Neural progenitor cell (in vitro differentiated cells): ENCODE measurements at regions not wholly inside any gene's neighbourhood (a gene's known extent, or its start where the extent isn't known, plus 50 kb on each side); places are given as distances from the start of the nearest gene placed in this dataset.

Experiments
- DNase-seq: peaks from one replicate; pipeline ENCODE4 v3.0.0-alpha.2; 2016; ENCODE audit warnings: low spot score
- H2AFZ ChIP-seq: fragments of 200-600 bp; sonication (generic); replicated peaks from 2 replicates; pipeline ENCODE4 v1.6.1; 2016; ENCODE audit warnings: antibody characterized with exemption
- H3F3A ChIP-seq: fragments of 200-600 bp; sonication (generic); 2 replicates; pipeline ENCODE4 v1.6.1; 2016; ENCODE audit warnings: antibody characterized with exemption, low read depth
- H3K27ac ChIP-seq: fragments of 200-600 bp; sonication (generic); 2 replicates; pipeline ENCODE4 v1.5.1; 2016; ENCODE audit warnings: mild to moderate bottlenecking
- H3K27me3 ChIP-seq: fragments of 200-600 bp; sonication (generic); 2 replicates; pipeline ENCODE4 v1.6.1; 2016; ENCODE audit warnings: mild to moderate bottlenecking, moderate library complexity
- H3K36me3 ChIP-seq: fragments of 200-600 bp; sonication (generic); 2 replicates; pipeline ENCODE4 v1.5.1; 2016
- H3K4me1 ChIP-seq: fragments of 200-600 bp; sonication (generic); 2 replicates; pipeline ENCODE4 v1.6.1; 2016; ENCODE audit warnings: mixed run types
- H3K4me2 ChIP-seq: fragments of 200-600 bp; sonication (generic); 2 replicates; pipeline ENCODE4 v1.6.1; 2016
- H3K4me3 ChIP-seq: fragments of 200-600 bp; sonication (generic); 2 replicates; pipeline ENCODE4 v1.5.1; 2016
- H3K79me2 ChIP-seq: fragments of 200-600 bp; sonication (generic); 2 replicates; pipeline ENCODE4 v1.6.1; 2016; ENCODE audit warnings: low read depth
- H3K9ac ChIP-seq: fragments of 200-600 bp; sonication (generic); 2 replicates; pipeline ENCODE4 v1.6.1; 2016
- H3K9me3 ChIP-seq: fragments of 200-600 bp; sonication (generic); 2 replicates; pipeline ENCODE4 v1.5.1; 2016; ENCODE audit warnings: low read depth
- H4K20me1 ChIP-seq: fragments of 200-600 bp; sonication (generic); 2 replicates; pipeline ENCODE4 v1.6.1; 2016; ENCODE audit warnings: low read depth
- H3K27ac Mint-ChIP-seq: 3 replicates; pipeline ENCODE4 v1.8.0; 2021; ENCODE audit warnings: mixed read lengths
- H3K27me3 Mint-ChIP-seq: 2 replicates; pipeline ENCODE4 v1.8.0; 2022; ENCODE audit warnings: low read depth, mild to moderate bottlenecking, inconsistent platforms, moderate library complexity, mixed read lengths; ENCODE audit not compliant: insufficient read depth
- H3K36me3 Mint-ChIP-seq: 3 replicates; pipeline ENCODE4 v1.8.0; 2021; ENCODE audit warnings: mixed read lengths
- H3K4me1 Mint-ChIP-seq: 3 replicates; pipeline ENCODE4 v1.8.0; 2021; ENCODE audit warnings: mixed read lengths
- H3K4me3 Mint-ChIP-seq: 3 replicates; pipeline ENCODE4 v1.8.0; 2021; ENCODE audit warnings: mild to moderate bottlenecking, moderate library complexity, mixed read lengths
- H3K9me3 Mint-ChIP-seq: 3 replicates; pipeline ENCODE4 v1.8.0; 2020; ENCODE audit warnings: mixed read lengths
- CTCF ChIP-seq: fragments of 200-600 bp; sonication (generic); IDR thresholded peaks from 2 replicates; pipeline ENCODE4 v1.5.1; 2017; ENCODE audit warnings: antibody characterized with exemption, mild to moderate bottlenecking
- EZH2 ChIP-seq: fragments of 200-600 bp; sonication (generic); IDR thresholded peaks from 2 replicates; pipeline ENCODE4 v1.6.1; 2017; ENCODE audit warnings: antibody characterized with exemption, mild to moderate bottlenecking, moderate library complexity
- EZH2phosphoT487 ChIP-seq: fragments of 200-600 bp; sonication (generic); IDR thresholded peaks from 2 replicates; pipeline ENCODE4 v1.6.1; 2017; ENCODE audit warnings: antibody characterized with exemption

- Histone ChIP-seq H3F3A (peaks cover 17% of the 10 kb centered on the region), H3K9ac (no peak overlapping the region), H3K36me3 (no peaks in the 10 kb centered on the region), H3K4me1 (peaks cover 14% of the 10 kb centered on the region), H3K4me3 (no peak overlapping the region), H2AFZ (no peak overlapping the region), H4K20me1 (no peaks in the 10 kb centered on the region), H3K27me3 (no peaks in the 10 kb centered on the region), H3K79me2 (no peaks in the 10 kb centered on the region), H3K4me2 (peak overlapping the region; percentile 3), H3K27ac (no peak overlapping the region), H3K9me3 (no peaks in the 10 kb centered on the region)
- H3K4me1 Mint-ChIP-seq, result peaks cover 2% of the 10 kb centered on the region
- H3K27ac Mint-ChIP-seq, result no peak overlapping the region
- H3K9me3 Mint-ChIP-seq, result no peaks in the 10 kb centered on the region
- DNase-seq, result no peak
- H3K27me3 Mint-ChIP-seq, result peaks cover 2% of the 10 kb centered on the region
- H3K36me3 Mint-ChIP-seq, result no peaks in the 10 kb centered on the region
- TF ChIP-seq EZH2 (no peak), CTCF (no peak), EZH2phosphoT487 (no peak)
- H3K4me3 Mint-ChIP-seq, result no peak overlapping the region
Observed at GRCh38 chr16:80408014-80408413, 132.8 kb upstream of the DYNLRB2 start.

- no peak for TF ChIP-seq EZH2phosphoT487
- TF ChIP-seq CTCF, result no peak
- no peak for TF ChIP-seq EZH2
- Mint-ChIP-seq H3K27ac (no peak overlapping the region), H3K36me3 (no peaks in the 10 kb centered on the region), H3K27me3 (peaks cover 2% of the 10 kb centered on the region), H3K4me3 (no peak overlapping the region), H3K9me3 (no peaks in the 10 kb centered on the region), H3K4me1 (peaks cover 2% of the 10 kb centered on the region)
- Histone ChIP-seq H3K4me1 (peaks cover 14% of the 10 kb centered on the region), H4K20me1 (no peaks in the 10 kb centered on the region), H3K9me3 (no peaks in the 10 kb centered on the region), H3K27me3 (no peaks in the 10 kb centered on the region), H3K36me3 (no peaks in the 10 kb centered on the region), H3K79me2 (no peaks in the 10 kb centered on the region), H3F3A (peaks cover 17% of the 10 kb centered on the region), H3K4me3 (peak overlapping the region; percentile 8), H3K9ac (no peak overlapping the region), H2AFZ (no peak overlapping the region), H3K27ac (peak overlapping the region; percentile 35), H3K4me2 (peak overlapping the region; percentile 3)
- DNase-seq, result peak; percentile 56
Observed at GRCh38 chr16:80407265-80407987, 133.4 kb upstream of the DYNLRB2 start.

GRCh38 chr16:80404847-80405246 is 135.9 kb upstream of the DYNLRB2 start:
- Histone ChIP-seq H3K27ac (no peak overlapping the region), H4K20me1 (no peaks in the 10 kb centered on the region), H3K27me3 (no peaks in the 10 kb centered on the region), H3K79me2 (no peaks in the 10 kb centered on the region), H3K4me1 (peaks cover 14% of the 10 kb centered on the region), H3K4me2 (no peak overlapping the region), H3K36me3 (no peaks in the 10 kb centered on the region), H3K9me3 (no peaks in the 10 kb centered on the region), H3K9ac (no peak overlapping the region), H2AFZ (no peak overlapping the region), H3F3A (peaks cover 11% of the 10 kb centered on the region), H3K4me3 (no peak overlapping the region)
- no peak for TF ChIP-seq EZH2
- no peak for TF ChIP-seq CTCF
- TF ChIP-seq EZH2phosphoT487, result no peak
- Mint-ChIP-seq H3K27me3 (no peaks in the 10 kb centered on the region), H3K4me3 (no peak overlapping the region), H3K36me3 (no peaks in the 10 kb centered on the region), H3K27ac (no peak overlapping the region), H3K4me1 (peaks cover 2% of the 10 kb centered on the region), H3K9me3 (no peaks in the 10 kb centered on the region)
- DNase-seq, result no peak
